Fibroblast of villous mesenchyme (primary cell): ENCODE measurements at regions not wholly inside any gene's neighbourhood (a gene's known extent, or its start where the extent isn't known, plus 50 kb on each side); places are given as distances from the start of the nearest gene placed in this dataset.

ENCODE experiments used
- DNase-seq: peaks from one replicate; pipeline ENCODE4 v3.0.0-alpha.2; 2010; ENCODE audit warnings: low read depth
- H3K4me3 ChIP-seq: 2 replicates; pipeline ENCODE4 v1.5.1; 2011; ENCODE audit warnings: low read depth, mild to moderate bottlenecking, low read length
- TF ChIP-seq, protein P1 (sequence below): IDR thresholded peaks from 2 replicates; pipeline ENCODE4 v1.5.1; 2012; ENCODE audit warnings: low read depth, mild to moderate bottlenecking, low read length; ENCODE audit not compliant: insufficient read depth

DNA sequence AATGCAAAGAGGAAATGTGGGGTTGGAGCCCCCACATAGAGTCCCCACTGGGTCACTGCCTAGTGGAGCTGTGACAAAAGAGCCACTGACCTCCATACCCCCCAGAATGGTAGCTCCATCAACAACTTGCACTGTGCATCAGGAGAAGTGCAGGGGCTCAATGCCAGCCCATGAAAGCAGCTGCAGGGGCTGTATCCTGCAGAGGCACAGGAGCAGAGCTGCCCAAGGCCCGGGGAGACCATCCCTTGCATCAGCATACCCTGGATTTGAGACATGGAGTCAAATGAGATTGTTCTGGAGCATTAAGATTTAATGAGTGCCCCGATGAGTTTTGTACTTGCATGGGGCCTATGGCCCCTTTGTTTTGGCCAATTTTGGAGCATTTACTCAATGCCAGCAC is 1023.6 kb downstream of the VRK1 start:
- TF ChIP-seq, protein P1, sequence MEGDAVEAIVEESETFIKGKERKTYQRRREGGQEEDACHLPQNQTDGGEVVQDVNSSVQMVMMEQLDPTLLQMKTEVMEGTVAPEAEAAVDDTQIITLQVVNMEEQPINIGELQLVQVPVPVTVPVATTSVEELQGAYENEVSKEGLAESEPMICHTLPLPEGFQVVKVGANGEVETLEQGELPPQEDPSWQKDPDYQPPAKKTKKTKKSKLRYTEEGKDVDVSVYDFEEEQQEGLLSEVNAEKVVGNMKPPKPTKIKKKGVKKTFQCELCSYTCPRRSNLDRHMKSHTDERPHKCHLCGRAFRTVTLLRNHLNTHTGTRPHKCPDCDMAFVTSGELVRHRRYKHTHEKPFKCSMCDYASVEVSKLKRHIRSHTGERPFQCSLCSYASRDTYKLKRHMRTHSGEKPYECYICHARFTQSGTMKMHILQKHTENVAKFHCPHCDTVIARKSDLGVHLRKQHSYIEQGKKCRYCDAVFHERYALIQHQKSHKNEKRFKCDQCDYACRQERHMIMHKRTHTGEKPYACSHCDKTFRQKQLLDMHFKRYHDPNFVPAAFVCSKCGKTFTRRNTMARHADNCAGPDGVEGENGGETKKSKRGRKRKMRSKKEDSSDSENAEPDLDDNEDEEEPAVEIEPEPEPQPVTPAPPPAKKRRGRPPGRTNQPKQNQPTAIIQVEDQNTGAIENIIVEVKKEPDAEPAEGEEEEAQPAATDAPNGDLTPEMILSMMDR = no peak
- no peak overlapping the region for H3K4me3 ChIP-seq
- no peak for DNase-seq

DNA sequence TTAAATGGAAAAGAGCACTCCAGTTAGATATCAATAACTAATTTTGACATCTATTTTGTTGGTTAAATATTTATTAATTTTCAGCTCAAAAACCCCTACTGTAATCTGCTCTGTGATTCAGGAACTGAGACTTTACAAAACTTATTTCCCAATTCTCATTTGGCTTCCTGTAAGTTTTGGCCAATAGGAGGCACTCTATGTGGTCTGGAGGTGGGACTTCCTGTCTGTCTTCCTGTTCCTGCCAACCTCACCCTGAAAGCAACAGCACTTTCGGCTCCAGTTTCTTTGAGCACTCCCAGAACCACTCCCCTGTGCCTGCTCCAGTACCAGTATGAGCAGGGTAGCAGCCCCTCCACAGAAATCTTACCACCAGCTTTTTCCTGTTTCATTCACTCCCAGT is 1027.0 kb downstream of the VRK1 start:
- TF ChIP-seq, protein P1 = no peak
- no peak for DNase-seq
- no peak overlapping the region for H3K4me3 ChIP-seq

DNA sequence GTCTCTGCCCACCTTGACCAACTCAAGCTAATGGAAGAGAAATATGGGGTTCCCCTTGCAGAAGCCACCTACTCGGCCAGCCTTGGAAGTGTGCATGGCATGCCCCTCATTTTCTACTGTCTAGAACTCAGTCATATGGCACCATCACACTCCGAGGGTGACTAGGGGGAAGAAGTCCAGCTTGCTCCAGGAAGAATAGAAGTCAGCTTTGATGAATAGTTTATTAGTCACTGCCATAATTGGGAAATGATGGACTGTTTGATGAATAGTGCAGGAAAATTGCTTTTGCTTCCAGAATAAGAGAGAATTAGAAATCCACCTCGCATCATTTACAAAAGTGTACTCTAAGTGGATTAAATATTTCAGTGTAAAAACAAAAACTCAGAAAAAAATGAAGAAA is 1030.6 kb downstream of the VRK1 start:
- no peak overlapping the region for H3K4me3 ChIP-seq
- TF ChIP-seq, protein P1 = no peak

DNA sequence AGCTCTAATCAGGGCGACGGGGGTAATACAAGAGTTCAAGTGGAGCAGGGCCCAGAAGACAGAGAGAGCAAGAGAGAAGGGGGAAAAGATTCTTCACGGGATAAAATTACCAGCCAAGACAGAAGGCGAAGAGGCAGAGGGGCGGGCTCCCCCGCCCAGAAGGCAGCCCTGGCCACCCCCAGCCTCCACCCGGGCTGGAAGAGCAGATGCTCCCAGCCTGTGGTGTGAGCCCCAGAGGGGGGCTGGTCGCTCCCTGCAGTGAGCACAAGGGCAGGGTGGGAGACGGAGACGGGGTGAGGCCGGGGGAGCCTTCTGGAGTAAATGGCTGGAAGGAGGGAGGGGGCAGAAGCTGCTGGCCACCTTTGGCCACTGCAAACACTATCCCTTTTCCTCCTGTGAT is 1035.6 kb downstream of the VRK1 start:
- TF ChIP-seq, protein P1 = no peak
- no peak for DNase-seq
- no peak overlapping the region for H3K4me3 ChIP-seq

More for the DNA sequence above, 1030.6 kb downstream of the VRK1 start:
- DNase-seq = no peak

DNA sequence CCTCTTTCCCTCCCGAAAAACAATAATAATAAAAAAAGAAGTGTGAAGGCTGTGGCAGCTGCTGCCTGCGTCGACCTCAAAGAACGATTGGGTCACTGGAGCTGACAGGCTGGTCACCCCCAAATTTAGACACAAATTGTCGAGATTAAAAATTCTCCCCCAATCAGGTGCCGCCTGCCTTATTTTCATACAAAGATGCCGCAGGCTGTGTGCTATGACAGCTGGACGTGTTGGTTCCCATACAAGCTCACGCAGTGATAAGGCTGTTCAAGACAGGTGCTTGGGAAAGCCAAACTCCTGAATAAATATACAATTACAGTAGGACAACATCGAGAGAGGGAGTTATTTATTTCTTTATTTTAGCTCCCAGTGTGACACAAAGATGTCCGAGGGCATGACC is 1041.8 kb downstream of the VRK1 start:
- TF ChIP-seq, protein P1 = no peak

DNA sequence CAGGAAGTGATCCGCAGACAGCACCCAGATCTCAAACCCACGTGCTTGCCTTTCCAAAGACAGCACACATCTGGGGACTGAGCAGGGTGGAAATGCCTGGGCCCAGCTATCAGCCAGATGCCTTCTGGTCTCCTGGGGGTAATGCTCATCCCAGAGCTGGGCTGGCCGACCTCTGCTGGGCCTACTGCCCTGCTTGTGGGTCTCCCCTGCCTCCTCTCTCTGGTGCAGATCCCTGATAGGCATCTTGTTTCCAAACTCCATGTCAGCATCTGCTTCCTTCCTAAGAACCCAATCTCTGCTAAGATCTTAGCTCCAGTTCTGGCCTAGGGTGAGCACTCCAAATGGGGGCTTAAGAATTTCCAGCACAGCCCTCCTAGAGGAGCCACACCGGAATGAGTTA is 1043.0 kb downstream of the VRK1 start:
- no peak overlapping the region for H3K4me3 ChIP-seq
- no peak for DNase-seq
- TF ChIP-seq, protein P1 = no peak

More for the DNA sequence above, 1041.8 kb downstream of the VRK1 start:
- H3K4me3 ChIP-seq = no peak overlapping the region
- DNase-seq = no peak

DNA sequence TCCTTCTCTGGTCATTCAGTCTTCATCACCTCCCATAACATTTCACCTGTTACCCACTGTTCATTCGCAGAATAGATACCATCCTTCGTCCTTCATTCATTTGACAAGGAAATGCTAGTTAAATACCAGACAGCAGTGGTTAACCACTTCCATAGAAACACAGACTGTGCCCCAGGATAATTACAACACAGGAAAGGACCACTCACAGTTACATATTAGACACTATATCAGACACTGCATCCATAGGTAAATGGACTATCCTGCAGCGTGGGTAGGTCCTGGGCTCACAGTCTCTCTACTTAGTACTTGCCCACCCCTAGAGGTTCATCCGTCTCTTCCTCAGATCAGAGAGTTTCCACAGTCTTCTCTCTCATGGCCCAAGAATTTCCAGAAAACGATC is 1044.6 kb downstream of the VRK1 start:
- TF ChIP-seq, protein P1 = no peak
- H3K4me3 ChIP-seq = no peak overlapping the region

More for the DNA sequence above, 1044.6 kb downstream of the VRK1 start:
- DNase-seq = no peak
